ENCODE measurements at regions not wholly inside any gene's neighbourhood (a gene's known extent, or its start where the extent isn't known, plus 50 kb on each side); places are given as distances from the start of the nearest gene placed in this dataset.

- ChIA-PET CTCF (interaction anchor here (0.6 to 0.7 kb wide), 2 partner anchors 129 to 222 kb away, joined by 4 read pairs; no protein-coding TSS in a partner anchor), POLR2A (interaction anchor here (0.7 kb wide), 1 partner anchor 263 kb away, joined by 11 read pairs; no protein-coding TSS in a partner anchor)
- H3K4me3 ChIP-seq (ENCODE audit: low read depth in 2 of 2, low read length in 2 of 2): no peak overlapping the region
- ATAC-seq: peak; percentile 15; the same call in 1 of the 2 replicates
- H3K9me3 ChIP-seq (ENCODE audit: control insufficient read depth, insufficient read depth, low read depth, low read length): no peaks in the 10 kb centered on the region
- DNase-seq (ENCODE audit: low read depth, low spot score): no peak
- H3K27me3 ChIP-seq (ENCODE audit: control insufficient read depth, insufficient read depth, low read length): no peaks in the 10 kb centered on the region
- TF ChIP-seq REST (IDR thresholded peaks at IDR 0.05; ENCODE audit: insufficient read depth in 1 of 2, low read depth in 2 of 2, low read length in 1 of 2) (no peak), TCF7L2 (IDR thresholded peaks at IDR 0.05; ENCODE audit: low read depth, low read length) (no peak), SIN3A (IDR thresholded peaks at IDR 0.05; ENCODE audit: borderline replicate concordance, insufficient read depth, low read depth, low read length) (no peak), POLR2AphosphoS5 (IDR thresholded peaks at IDR 0.05; ENCODE audit: low read depth, low read length) (no peak)
- TF ChIP-seq, protein P1, sequence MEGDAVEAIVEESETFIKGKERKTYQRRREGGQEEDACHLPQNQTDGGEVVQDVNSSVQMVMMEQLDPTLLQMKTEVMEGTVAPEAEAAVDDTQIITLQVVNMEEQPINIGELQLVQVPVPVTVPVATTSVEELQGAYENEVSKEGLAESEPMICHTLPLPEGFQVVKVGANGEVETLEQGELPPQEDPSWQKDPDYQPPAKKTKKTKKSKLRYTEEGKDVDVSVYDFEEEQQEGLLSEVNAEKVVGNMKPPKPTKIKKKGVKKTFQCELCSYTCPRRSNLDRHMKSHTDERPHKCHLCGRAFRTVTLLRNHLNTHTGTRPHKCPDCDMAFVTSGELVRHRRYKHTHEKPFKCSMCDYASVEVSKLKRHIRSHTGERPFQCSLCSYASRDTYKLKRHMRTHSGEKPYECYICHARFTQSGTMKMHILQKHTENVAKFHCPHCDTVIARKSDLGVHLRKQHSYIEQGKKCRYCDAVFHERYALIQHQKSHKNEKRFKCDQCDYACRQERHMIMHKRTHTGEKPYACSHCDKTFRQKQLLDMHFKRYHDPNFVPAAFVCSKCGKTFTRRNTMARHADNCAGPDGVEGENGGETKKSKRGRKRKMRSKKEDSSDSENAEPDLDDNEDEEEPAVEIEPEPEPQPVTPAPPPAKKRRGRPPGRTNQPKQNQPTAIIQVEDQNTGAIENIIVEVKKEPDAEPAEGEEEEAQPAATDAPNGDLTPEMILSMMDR (IDR thresholded peaks at IDR 0.05): no peak
- H3K27ac ChIP-seq (ENCODE audit: low read length): no peak overlapping the region
- BruUV-seq (replicated peaks): no TSS peak
- H3K36me3 ChIP-seq (ENCODE audit: control insufficient read depth, insufficient read depth, low read length): no peaks in the 10 kb centered on the region
- intact Hi-C loops (cut with micrococcal nuclease; ENCODE audit: unreplicated experiment) (loop anchor here (10.0 kb wide), 1 partner anchor 219 kb away; no protein-coding TSS in a partner anchor), in situ Hi-C loops (cut with HindIII; ENCODE audit: low pct_unique_long_range_greater_than_20kb, low sequenced_read_pairs) (no loop called here)
- no peaks in the 10 kb centered on the region; the same call in 1 of the 2 replicates for H3K4me1 ChIP-seq (ENCODE audit: control insufficient read depth, insufficient read depth, low read length)
Measured at GRCh38 chr12:94763462-94763861, 113.1 kb upstream of the TMCC3 start.

- Histone ChIP-seq H3K27me3 (ENCODE audit: control insufficient read depth, insufficient read depth, low read length) (no peaks in the 10 kb centered on the region), H3K4me1 (ENCODE audit: control insufficient read depth, insufficient read depth, low read length) (no peaks in the 10 kb centered on the region; the same call in 1 of the 2 replicates), H3K27ac (ENCODE audit: low read length) (no peak overlapping the region), H3K36me3 (ENCODE audit: control insufficient read depth, insufficient read depth, low read length) (no peaks in the 10 kb centered on the region), H3K4me3 (ENCODE audit: low read depth in 2 of 2, low read length in 2 of 2) (no peak overlapping the region), H3K9me3 (ENCODE audit: control insufficient read depth, insufficient read depth, low read depth, low read length) (no peaks in the 10 kb centered on the region)
- TF ChIP-seq, protein P1 (IDR thresholded peaks at IDR 0.05): no peak
- ChIA-PET POLR2A (no interaction called here), CTCF (interaction anchor here (0.6 kb wide), 1 partner anchor 128 kb away, joined by 4 read pairs; no protein-coding TSS in a partner anchor)
- ATAC-seq: no peak
- no peak for DNase-seq (ENCODE audit: low read depth, low spot score)
- in situ Hi-C loops (cut with HindIII; ENCODE audit: low pct_unique_long_range_greater_than_20kb, low sequenced_read_pairs) (no loop called here), intact Hi-C loops (cut with micrococcal nuclease; ENCODE audit: unreplicated experiment) (loop anchor here (10.0 kb wide), 1 partner anchor 218 kb away; no protein-coding TSS in a partner anchor)
- no TSS peak for BruUV-seq (replicated peaks)
Measured at GRCh38 chr12:94762943-94763342, 112.6 kb upstream of the TMCC3 start.

All from Panc1 (cell line).